BJ (cell line): ENCODE measurements at regions not wholly inside any gene's neighbourhood (a gene's known extent, or its start where the extent isn't known, plus 50 kb on each side); places are given as distances from the start of the nearest gene placed in this dataset.

ENCODE experiments used
- CTCF ChIA-PET: fragments of 350-600 bp; formaldehyde crosslinking; extraction: SDS; loops from one replicate; lab custom pipeline; 2021; ENCODE audit warnings: antibody characterized with exemption, inconsistent platforms; lab: Yijun Ruan, JAX
- POLR2A ChIA-PET: fragments of 300-600 bp; sonication (Branson Sonifier 250); formaldehyde crosslinking; extraction: SDS; loops from one replicate; lab custom pipeline; 2021; ENCODE audit warnings: antibody characterized with exemption; lab: Charles Lee
- DNase-seq: peaks from one replicate; pipeline ENCODE4 v3.0.0-alpha.2; 2011; ENCODE audit warnings: low read depth
- H3K27me3 ChIP-seq: 2 replicates; pipeline ENCODE4 v1.6.0; 2011; ENCODE audit warnings: low read length; ENCODE audit not compliant: control insufficient read depth, insufficient read depth
- H3K36me3 ChIP-seq: 2 replicates; pipeline ENCODE4 v1.5.1; 2011; ENCODE audit warnings: low read length; ENCODE audit not compliant: control insufficient read depth, insufficient read depth
- H3K4me3 ChIP-seq: 2 replicates; pipeline ENCODE4 v1.5.1; 2011; ENCODE audit warnings: low read depth, mild to moderate bottlenecking, control low read depth, low read length
- TF ChIP-seq, protein P1 (sequence below): IDR thresholded peaks from 2 replicates; pipeline ENCODE4 v1.5.1; 2011; ENCODE audit warnings: low read depth, mild to moderate bottlenecking, control low read depth, inconsistent platforms, low read length, moderate library complexity; ENCODE audit not compliant: insufficient read depth

DNA sequence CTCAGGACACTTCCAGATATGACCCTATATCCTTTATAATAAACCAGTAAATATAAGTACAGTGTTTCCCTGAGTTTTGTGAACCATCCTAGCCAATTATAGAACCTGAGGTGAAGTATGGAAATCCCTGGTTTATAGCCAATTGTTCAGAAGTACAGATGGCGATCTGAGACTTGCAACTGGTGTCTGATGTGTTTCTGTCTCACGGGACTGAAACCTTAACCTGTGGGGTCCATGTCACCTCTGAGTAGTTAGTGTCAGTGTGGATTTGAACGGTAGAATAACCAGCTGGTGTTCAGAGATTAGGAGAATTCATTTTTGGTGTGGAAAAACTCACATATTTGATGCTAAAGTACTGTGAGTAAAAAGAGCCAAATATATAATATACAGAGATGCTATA lies 606.6 kb downstream of the MAFB start:
- Histone ChIP-seq H3K4me3 (no peak overlapping the region), H3K27me3 (no peaks in the 10 kb centered on the region)

DNA sequence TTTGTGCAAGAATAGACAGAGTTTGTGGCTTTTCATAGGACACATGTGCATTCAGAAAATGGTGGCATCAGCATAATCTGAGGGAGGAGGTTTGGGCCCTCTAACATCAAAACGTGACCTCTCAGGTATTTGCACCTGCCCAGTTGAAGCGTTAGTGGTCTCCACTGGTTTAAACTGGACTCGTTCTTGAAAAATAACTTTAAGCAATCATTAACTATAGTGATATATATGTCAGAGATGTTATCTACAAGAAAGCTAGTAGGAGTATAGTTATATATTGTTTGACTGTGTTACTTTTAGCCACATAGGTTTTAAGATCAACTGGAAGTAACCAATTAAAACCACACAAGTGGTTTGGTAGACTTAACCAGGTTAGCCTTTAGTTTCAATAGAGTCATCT lies 607.4 kb downstream of the MAFB start:
- POLR2A ChIA-PET = no interaction called here
- CTCF ChIA-PET = interaction anchor here (0.7 kb wide), 1 partner anchor 10 kb away, joined by 3 read pairs; no protein-coding TSS in a partner anchor
- no peak for DNase-seq
- H3K36me3 ChIP-seq = no peaks in the 10 kb centered on the region
- H3K27me3 ChIP-seq = no peaks in the 10 kb centered on the region
- no peak overlapping the region for H3K4me3 ChIP-seq
- TF ChIP-seq, protein P1, sequence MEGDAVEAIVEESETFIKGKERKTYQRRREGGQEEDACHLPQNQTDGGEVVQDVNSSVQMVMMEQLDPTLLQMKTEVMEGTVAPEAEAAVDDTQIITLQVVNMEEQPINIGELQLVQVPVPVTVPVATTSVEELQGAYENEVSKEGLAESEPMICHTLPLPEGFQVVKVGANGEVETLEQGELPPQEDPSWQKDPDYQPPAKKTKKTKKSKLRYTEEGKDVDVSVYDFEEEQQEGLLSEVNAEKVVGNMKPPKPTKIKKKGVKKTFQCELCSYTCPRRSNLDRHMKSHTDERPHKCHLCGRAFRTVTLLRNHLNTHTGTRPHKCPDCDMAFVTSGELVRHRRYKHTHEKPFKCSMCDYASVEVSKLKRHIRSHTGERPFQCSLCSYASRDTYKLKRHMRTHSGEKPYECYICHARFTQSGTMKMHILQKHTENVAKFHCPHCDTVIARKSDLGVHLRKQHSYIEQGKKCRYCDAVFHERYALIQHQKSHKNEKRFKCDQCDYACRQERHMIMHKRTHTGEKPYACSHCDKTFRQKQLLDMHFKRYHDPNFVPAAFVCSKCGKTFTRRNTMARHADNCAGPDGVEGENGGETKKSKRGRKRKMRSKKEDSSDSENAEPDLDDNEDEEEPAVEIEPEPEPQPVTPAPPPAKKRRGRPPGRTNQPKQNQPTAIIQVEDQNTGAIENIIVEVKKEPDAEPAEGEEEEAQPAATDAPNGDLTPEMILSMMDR = no peak

More for the DNA sequence above, 606.6 kb downstream of the MAFB start:
- TF ChIP-seq, protein P1 = no peak
- no peaks in the 10 kb centered on the region for H3K36me3 ChIP-seq
- CTCF ChIA-PET = no interaction called here
- no peak for DNase-seq
- POLR2A ChIA-PET = no interaction called here

DNA sequence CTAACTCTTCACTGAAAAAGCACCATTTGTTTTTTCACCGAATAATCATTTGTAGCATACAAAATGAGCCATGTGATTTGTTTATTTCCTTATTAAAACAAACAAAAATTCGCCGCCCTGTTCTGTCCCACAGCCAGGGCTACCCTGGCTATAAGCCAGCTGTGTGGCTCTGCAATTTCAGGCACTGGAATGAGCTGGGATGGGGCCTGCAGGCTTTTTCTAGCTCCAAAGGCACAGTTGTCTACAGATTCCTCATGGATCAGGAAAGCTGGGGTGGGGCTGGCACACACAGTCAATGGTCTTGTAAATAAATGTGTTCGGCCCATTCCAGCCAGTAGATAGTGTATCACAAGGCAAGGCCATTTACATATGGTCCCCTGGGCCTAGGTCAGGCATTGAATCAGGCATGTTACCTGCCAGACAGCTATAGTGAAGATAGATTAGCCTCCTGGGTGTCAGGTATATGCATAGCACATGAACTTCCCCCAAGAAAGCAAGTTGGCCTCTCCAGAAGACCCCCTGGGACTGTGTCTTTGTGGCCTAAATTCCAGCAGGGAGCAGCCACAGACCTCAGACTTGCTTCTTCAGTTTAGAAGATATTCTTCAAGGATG lies 608.9 kb downstream of the MAFB start:
- Histone ChIP-seq H3K36me3 (no peaks in the 10 kb centered on the region), H3K27me3 (no peaks in the 10 kb centered on the region), H3K4me3 (no peak overlapping the region)
- DNase-seq = no peak
- CTCF ChIA-PET = no interaction called here
- POLR2A ChIA-PET = no interaction called here
- TF ChIP-seq, protein P1 = no peak

DNA sequence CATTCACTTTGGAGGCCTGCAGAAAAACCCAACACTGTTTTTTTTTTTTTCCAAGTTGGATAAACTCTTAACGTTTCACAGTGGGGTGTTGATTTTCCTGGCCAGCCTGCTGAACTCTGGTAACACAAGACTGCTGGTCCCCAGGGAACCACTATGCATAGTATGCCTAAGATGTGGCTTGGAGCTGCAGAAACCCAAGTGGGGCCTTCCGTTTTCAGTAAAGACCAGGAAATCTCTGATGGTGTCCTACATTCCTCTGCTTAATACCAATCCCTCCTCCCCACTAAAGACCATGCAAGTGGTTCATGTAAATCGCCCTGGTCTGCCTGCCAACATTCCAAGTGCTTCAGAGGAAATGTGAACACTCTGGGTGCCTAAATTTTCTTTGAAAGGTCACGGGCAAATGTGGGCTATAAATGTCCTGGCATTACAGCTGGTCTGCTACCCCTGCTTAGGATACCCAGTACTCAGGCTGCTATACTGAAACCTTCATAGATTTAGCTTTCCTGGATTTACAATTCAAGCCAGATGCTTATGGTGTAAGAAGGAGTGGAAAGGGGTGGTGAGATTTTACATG lies 615.4 kb downstream of the MAFB start:
- CTCF ChIA-PET = no interaction called here
- Histone ChIP-seq H3K36me3 (no peaks in the 10 kb centered on the region), H3K27me3 (no peaks in the 10 kb centered on the region), H3K4me3 (no peak overlapping the region)
- DNase-seq = no peak
- POLR2A ChIA-PET = no interaction called here
- TF ChIP-seq, protein P1 = no peak

DNA sequence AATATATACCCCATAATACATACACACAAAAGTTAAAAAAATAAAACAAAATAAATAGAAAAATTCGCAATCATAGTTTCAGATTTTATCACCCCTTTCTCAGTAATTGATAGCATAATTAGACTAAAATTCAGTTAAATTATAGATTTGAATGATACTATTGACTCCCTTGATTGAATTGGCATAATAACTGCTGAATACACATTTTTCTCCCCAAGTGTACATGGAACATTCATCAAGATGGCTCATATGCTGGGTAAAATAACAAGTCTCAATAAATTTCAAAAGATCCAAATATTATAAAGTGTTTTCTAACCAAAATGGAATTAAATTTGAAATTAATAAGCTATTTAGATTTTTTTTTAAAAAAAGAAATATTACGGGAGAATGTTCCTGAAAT lies 616.1 kb downstream of the MAFB start:
- Histone ChIP-seq H3K4me3 (no peak overlapping the region), H3K27me3 (no peaks in the 10 kb centered on the region), H3K36me3 (no peaks in the 10 kb centered on the region)
- TF ChIP-seq, protein P1 = no peak
- CTCF ChIA-PET = no interaction called here
- POLR2A ChIA-PET = no interaction called here
- DNase-seq = no peak
